ENCODE measurements at regions not wholly inside any gene's neighbourhood (a gene's known extent, or its start where the extent isn't known, plus 50 kb on each side); places are given as distances from the start of the nearest gene placed in this dataset.

DNA sequence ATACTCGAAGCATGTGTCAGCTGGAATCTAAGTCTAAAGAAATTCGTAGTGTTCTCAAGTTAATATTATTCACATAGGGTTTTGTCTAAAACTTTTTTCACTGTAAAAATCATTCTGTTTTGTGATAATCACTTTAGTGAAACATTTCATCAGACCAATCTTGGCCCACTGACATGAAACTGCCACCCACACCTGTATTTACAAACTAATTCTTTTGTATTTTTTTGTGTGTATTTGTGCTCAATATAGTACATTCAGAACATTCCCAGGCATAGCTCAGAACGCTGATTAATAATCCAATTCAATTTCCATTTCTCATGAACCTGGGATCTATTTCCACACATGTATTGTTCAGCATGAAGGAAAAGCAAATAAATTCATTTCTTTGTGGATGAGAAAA is 191.7 kb downstream of the RASSF9 start:
- 0% methylated on average over 3 of the region's 3 CpGs for WGBS (ENCODE audit: insufficient coverage, low coverage, missing lambda C conversion rate)
- Histone ChIP-seq H3K9me1 (ENCODE audit: control insufficient read depth, insufficient read depth, low read length) (no peaks in the 10 kb centered on the region), H3K79me2 (ENCODE audit: control insufficient read depth, insufficient read depth, low read length) (no peaks in the 10 kb centered on the region), H4K20me1 (replicated peaks; ENCODE audit: control insufficient read depth, insufficient read depth, low read length) (no peaks in the 10 kb centered on the region), H3K4me2 (ENCODE audit: insufficient read depth, low read length) (no peak overlapping the region), H3K9ac (ENCODE audit: insufficient read depth in 1 of 2, low read depth in 2 of 2, low read length in 2 of 2) (no peak overlapping the region), H3K36me3 (ENCODE audit: control insufficient read depth, insufficient read depth, low read length) (no peaks in the 10 kb centered on the region), H3K4me3 (no peak overlapping the region), H3K27me3 (ENCODE audit: control insufficient read depth in 2 of 2, insufficient read depth in 2 of 2, low read length in 2 of 2) (no peaks in the 10 kb centered on the region), H3K4me1 (replicated peaks in 1 of 2; ENCODE audit: control insufficient read depth in 2 of 2, insufficient read depth in 2 of 2, low read length in 2 of 2) (no peaks in the 10 kb centered on the region), H3K9me3 (replicated peaks; ENCODE audit: control insufficient read depth, insufficient read depth, low read depth, low read length) (peaks cover 1% of the 10 kb centered on the region; the same call in 1 of the 2 replicates), H2AFZ (ENCODE audit: low read depth, low read length) (no peak overlapping the region), H3K27ac (ENCODE audit: extremely low read depth, low read depth, low read length) (no peak overlapping the region)
- DNase-seq (ENCODE audit: extremely low read depth in 1 of 4, low spot score in 3 of 4) (no peak), FAIRE-seq (no peak), ATAC-seq (no peak)
- intact Hi-C loops (cut with micrococcal nuclease) (no loop called here), in situ Hi-C loops (cut with MboI) (no loop called here)
- no TSS peak for BruUV-seq (replicated peaks)
- ChIA-PET POLR2A (no interaction called here), CTCF (ENCODE audit: low intra/inter-chr PET ratio) (no interaction called here)
- TF ChIP-seq ATF7 (IDR thresholded peaks at IDR 0.05) (no peak), SAFB (IDR thresholded peaks at IDR 0.05; ENCODE audit: borderline replicate concordance, low read depth, low read length) (no peak), PTTG1 (tag; IDR thresholded peaks at IDR 0.05; ENCODE audit: low read depth) (no peak), CBFA2T3 (IDR thresholded peaks at IDR 0.05) (no peak), BMI1 (IDR thresholded peaks at IDR 0.05; ENCODE audit: low read length) (no peak), ZNF41 (CRISPR knock-in tag; conservative IDR thresholded peaks at IDR 0.05) (no peak), MCM5 (IDR thresholded peaks at IDR 0.05; ENCODE audit: low read depth) (no peak), ELF4 (CRISPR knock-in tag; IDR thresholded peaks at IDR 0.05) (no peak), E2F6 (IDR thresholded peaks at IDR 0.05; ENCODE audit: borderline replicate concordance in 1 of 2, extremely low read depth in 1 of 2, insufficient read depth in 1 of 2, insufficient read length in 1 of 2, low read depth in 1 of 2, low read length in 1 of 2, poor library complexity in 1 of 2, severe bottlenecking in 1 of 2) (no peak), ZNF124 (CRISPR knock-in tag; IDR thresholded peaks at IDR 0.05) (no peak), NFXL1 (CRISPR knock-in tag; IDR thresholded peaks at IDR 0.05) (no peak), LCOR (CRISPR knock-in tag; IDR thresholded peaks at IDR 0.05) (no peak), ZNF232 (CRISPR knock-in tag; IDR thresholded peaks at IDR 0.05) (no peak), ZNF778 (CRISPR knock-in tag; IDR thresholded peaks at IDR 0.05) (no peak), ZNF830 (CRISPR knock-in tag; IDR thresholded peaks at IDR 0.05) (no peak), SUPT5H (IDR thresholded peaks at IDR 0.05) (no peak)

Data from K562 (cell line).